Fibroblast of the aortic adventitia (primary cell): ENCODE measurements at regions not wholly inside any gene's neighbourhood (a gene's known extent, or its start where the extent isn't known, plus 50 kb on each side); places are given as distances from the start of the nearest gene placed in this dataset.

Source experiments
- DNase-seq: peaks from one replicate; pipeline ENCODE4 v3.0.0-alpha.2; 2010; ENCODE audit warnings: low read depth
- H3K4me3 ChIP-seq: 2 replicates; pipeline ENCODE4 v1.5.1; 2011; ENCODE audit warnings: low read depth, mild to moderate bottlenecking, control low read depth, low read length, moderate library complexity
- TF ChIP-seq, protein P1 (sequence below): IDR thresholded peaks from 2 replicates; pipeline ENCODE4 v1.5.1; 2011; ENCODE audit warnings: mild to moderate bottlenecking, low read length, control low read depth, inconsistent platforms; ENCODE audit not compliant: insufficient read depth

DNA sequence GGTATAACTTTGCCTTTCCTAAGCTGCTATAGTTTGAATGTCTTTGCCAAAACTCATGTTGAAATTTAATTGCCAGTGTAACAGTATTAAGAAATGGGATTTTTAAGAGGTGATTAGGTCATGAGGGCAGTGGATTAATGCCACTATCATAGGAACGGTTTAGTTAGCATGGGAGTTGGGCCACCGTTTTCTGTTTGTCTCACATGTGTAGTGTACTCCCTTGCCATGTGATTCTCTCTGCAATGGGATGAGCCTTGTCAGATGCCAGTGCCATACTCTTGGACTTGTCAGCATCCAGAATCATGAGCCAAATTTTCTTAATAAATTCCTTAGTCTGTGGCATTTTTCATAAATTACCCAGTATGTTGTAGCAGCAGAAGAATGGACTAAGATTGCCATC, 388.9 kb upstream of the RGPD4 start:
- DNase-seq = no peak
- H3K4me3 ChIP-seq = no peak overlapping the region
- TF ChIP-seq, protein P1, sequence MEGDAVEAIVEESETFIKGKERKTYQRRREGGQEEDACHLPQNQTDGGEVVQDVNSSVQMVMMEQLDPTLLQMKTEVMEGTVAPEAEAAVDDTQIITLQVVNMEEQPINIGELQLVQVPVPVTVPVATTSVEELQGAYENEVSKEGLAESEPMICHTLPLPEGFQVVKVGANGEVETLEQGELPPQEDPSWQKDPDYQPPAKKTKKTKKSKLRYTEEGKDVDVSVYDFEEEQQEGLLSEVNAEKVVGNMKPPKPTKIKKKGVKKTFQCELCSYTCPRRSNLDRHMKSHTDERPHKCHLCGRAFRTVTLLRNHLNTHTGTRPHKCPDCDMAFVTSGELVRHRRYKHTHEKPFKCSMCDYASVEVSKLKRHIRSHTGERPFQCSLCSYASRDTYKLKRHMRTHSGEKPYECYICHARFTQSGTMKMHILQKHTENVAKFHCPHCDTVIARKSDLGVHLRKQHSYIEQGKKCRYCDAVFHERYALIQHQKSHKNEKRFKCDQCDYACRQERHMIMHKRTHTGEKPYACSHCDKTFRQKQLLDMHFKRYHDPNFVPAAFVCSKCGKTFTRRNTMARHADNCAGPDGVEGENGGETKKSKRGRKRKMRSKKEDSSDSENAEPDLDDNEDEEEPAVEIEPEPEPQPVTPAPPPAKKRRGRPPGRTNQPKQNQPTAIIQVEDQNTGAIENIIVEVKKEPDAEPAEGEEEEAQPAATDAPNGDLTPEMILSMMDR = no peak

DNA sequence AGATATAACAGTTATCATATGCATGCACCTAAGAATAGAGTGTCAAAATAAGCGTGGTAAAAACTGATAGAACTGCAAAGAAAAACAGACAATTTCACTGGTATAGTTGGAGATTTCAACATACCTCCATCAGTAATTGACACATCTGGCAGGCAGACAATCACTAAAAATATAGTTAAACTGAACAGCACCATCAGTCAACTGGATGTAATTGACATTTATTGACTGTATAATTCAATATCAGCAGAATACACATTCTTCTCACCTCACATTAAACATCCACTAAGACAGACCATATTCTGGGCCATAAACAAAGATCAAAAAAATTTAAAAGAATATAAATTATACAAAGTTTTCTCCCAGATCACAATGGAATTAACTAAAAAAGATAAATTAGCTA, 378.5 kb upstream of the RGPD4 start:
- no peak for DNase-seq
- TF ChIP-seq, protein P1 = no peak
- H3K4me3 ChIP-seq = no peak overlapping the region

DNA sequence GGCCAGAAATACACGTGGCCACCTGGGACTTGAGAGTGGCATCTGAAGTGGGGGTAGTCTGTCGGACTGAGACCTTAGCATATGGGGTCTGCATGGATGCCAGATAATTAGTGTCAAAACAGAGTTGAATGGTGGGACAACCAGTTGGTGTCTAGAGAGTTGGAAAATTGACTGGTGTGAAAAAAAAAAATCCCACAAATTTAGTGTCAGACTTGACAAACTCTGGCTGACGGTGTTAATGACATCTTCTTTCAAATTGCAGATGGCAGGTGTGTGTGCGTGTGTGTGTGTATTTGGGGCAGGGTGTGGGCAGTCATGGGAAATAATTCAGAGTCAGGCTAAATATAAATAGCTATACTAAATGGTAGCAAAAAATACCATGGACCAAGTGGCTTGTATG, 365.4 kb upstream of the RGPD4 start:
- TF ChIP-seq, protein P1 = no peak
- no peak for DNase-seq
- H3K4me3 ChIP-seq = no peak overlapping the region

DNA sequence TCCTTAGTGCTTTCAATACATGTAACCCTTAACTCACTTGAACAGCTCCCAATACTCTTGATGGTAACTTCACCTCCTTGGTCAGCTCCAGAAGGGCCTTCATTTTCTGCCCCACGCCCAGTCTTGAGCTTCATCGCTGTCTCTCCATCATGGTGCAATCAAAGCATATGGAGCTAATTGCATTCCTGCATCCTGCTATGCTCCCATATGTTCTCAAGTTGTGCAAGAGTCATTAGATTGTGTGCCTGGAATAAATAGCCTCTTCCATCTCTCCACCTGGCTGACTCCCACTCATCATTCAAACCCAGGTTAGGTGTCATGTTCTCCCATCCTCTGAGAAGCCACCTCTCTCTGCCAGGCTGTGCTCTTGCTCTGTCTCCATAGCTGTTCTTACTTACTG, 364.5 kb upstream of the RGPD4 start:
- H3K4me3 ChIP-seq = no peak overlapping the region
- no peak for DNase-seq
- TF ChIP-seq, protein P1 = no peak

DNA sequence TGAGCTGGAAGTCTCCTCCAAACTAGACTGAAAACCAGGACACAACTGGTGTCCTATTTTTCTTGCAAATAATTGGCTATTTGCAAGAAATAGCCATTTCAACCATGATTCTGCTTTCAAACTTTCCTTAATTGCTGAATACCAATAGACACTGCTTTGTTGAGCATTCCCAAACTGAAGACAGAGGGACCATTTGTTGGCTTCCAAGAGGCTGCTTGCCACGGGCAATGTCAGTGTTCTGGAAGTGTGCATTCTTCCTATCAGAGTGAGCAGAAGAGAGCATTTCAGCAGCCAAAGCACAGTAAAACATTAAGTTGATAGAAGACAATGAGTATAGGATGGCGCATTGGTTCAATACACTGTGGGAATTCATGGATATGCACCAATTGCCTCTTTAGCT, 360.5 kb upstream of the RGPD4 start:
- H3K4me3 ChIP-seq = no peak overlapping the region
- TF ChIP-seq, protein P1 = no peak
- no peak for DNase-seq

DNA sequence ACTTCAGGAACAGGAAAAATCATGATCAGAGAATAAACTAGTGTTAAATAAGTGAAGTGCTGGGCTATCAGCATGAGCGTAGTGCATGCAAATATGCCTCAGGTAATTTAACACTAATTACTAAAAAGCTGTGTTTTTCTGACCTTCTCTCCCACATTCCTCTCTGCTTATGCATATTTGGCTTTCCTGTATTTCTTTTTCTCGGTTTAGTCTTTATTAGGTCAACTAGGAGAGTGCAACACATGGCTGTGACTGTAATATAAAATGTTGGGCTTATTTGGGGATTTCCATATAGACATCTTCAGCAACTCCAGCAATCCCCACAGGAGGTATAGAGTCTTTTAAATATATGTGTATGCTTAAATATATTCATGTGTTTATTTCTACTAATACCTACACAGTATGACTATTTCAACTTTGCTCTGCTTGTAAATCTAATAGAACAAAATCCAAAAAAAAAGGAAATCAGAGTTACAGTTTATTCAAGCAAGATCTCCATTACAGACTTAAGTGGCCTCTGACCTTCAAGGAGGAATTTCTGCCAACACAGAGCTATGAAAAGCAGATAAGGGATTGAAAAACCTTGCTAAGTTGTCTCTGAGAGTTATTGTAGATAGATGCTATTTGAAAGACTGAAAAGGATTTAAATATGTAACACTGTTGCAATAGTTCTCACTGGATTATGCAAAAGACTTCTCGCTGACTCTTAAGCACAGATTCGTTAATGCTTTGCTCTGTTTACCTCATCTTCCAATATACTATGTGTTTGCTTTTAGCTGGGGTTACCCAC, 359.5 kb upstream of the RGPD4 start:
- TF ChIP-seq, protein P1 = no peak
- H3K4me3 ChIP-seq = no peak overlapping the region
- DNase-seq = no peak
